Tibial nerve (tissue), 4 donors: ENCODE measurements at regions not wholly inside any gene's neighbourhood (a gene's known extent, or its start where the extent isn't known, plus 50 kb on each side); places are given as distances from the start of the nearest gene placed in this dataset.

Experiments used
- DNase-seq, 2 donors: peaks; one replicate each; pipeline ENCODE4 v3.0.0-alpha.2; 2019; ENCODE audit warnings: low spot score in 2 of 2
- H3K27ac ChIP-seq, 4 donors: fragments of 200-600 bp; sonication (generic) in 3 of 4; one replicate each; pipeline ENCODE4 v1.5.1; 2017 to 2019; ENCODE audit warnings: mild to moderate bottlenecking in 1 of 4
- H3K27me3 ChIP-seq, 2 donors: fragments of 200-600 bp; sonication (generic) in 1 of 2; one replicate each; pipeline versions ENCODE4 v1.5.1 to v1.6.0; 2017 to 2019
- H3K36me3 ChIP-seq, 3 donors: fragments of 200-600 bp; sonication (generic); one replicate each; pipeline ENCODE4 v1.5.1; 2018 to 2019
- H3K4me1 ChIP-seq, 4 donors: fragments of 200-600 bp; sonication (generic) in 3 of 4; one replicate each; pipeline ENCODE4 v1.5.1; 2017 to 2019
- H3K4me3 ChIP-seq, 4 donors: fragments of 200-600 bp; sonication (generic) in 3 of 4; one replicate each; pipeline ENCODE4 v1.5.1; 2017 to 2019; ENCODE audit warnings: mild to moderate bottlenecking in 1 of 4, moderate library complexity in 1 of 4
- H3K9me3 ChIP-seq, 4 donors: fragments of 200-600 bp; sonication (generic) in 3 of 4; one replicate each; pipeline ENCODE4 v1.5.1; 2017 to 2019
- EP300 ChIP-seq, 2 donors: sonication (generic); formaldehyde crosslinking; IDR thresholded peaks; one replicate each; pipeline ENCODE4 v1.6.1; 2017; ENCODE audit warnings: antibody characterized with exemption in 2 of 2, mild to moderate bottlenecking in 1 of 2
- POLR2A ChIP-seq, 2 donors: fragments of 450-650 bp; IDR thresholded peaks; one replicate each; pipeline ENCODE4 v1.6.1; 2017; ENCODE audit warnings: antibody characterized with exemption in 2 of 2, mild to moderate bottlenecking in 2 of 2, moderate library complexity in 2 of 2
- WGBS, 2 donors: methylation state at CpG; one replicate each; pipeline ENCODE4 v1.1.5; 2018; 5-methylcytosine and 5-hydroxymethylcytosine counted together
- TF ChIP-seq, protein P1 (sequence below), 5 experiments: fragments of 200-600 bp in 3 of 5; fragments of 450-650 bp in 2 of 5; sonication (generic) in 3 of 5; IDR thresholded peaks; one replicate each; pipeline ENCODE4 v1.5.1; 2016 to 2019; ENCODE audit warnings: antibody characterized with exemption in 5 of 5, mild to moderate bottlenecking in 3 of 5, moderate library complexity in 2 of 5

DNA sequence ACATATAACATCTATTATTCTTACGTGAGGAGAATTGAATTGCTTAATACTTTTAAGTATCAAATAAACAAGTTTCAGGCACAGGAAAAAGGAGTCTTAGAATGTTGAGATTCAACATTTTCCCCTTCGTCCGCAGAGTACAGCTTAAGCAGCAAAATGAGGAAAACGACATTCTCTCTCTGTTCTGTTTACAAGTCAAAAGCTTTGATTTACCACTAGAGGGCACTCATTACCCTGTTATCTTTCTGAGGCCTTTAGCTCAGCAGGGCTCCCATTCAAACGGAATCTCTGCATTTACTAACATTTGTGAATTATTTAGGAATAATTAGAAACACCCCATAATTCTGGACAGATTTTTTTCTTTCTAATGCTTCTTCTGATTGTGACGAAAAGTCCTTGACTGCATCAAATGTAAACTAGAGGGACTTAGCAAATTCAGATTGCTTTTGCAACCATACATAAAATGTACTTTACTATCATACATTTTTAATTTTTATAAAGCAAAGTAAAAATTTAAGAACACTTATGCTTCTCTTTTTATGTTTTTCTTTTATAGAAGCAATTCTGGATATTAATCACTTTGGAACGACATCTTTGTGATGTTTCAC is 75.0 kb downstream of the JRKL start:
- no peak for DNase-seq
- Histone ChIP-seq H3K4me3 (no peak overlapping the region), H3K4me1 (peaks cover 0 to 13% (median 3%) of the 10 kb centered on the region in 4 donors), H3K27me3 (no peaks in the 10 kb centered on the region), H3K36me3 (no peaks in the 10 kb centered on the region), H3K27ac (no peak overlapping the region), H3K9me3 (peaks cover 0 to 6% (median 0%) of the 10 kb centered on the region in 4 donors)
- TF ChIP-seq, protein P1, sequence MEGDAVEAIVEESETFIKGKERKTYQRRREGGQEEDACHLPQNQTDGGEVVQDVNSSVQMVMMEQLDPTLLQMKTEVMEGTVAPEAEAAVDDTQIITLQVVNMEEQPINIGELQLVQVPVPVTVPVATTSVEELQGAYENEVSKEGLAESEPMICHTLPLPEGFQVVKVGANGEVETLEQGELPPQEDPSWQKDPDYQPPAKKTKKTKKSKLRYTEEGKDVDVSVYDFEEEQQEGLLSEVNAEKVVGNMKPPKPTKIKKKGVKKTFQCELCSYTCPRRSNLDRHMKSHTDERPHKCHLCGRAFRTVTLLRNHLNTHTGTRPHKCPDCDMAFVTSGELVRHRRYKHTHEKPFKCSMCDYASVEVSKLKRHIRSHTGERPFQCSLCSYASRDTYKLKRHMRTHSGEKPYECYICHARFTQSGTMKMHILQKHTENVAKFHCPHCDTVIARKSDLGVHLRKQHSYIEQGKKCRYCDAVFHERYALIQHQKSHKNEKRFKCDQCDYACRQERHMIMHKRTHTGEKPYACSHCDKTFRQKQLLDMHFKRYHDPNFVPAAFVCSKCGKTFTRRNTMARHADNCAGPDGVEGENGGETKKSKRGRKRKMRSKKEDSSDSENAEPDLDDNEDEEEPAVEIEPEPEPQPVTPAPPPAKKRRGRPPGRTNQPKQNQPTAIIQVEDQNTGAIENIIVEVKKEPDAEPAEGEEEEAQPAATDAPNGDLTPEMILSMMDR (IDR thresholded peaks at IDR 0.05), result peak; percentile 49 to 71 (median 65)
- TF ChIP-seq EP300 (IDR thresholded peaks at IDR 0.05), result no peak
- no peak for TF ChIP-seq POLR2A (IDR thresholded peaks at IDR 0.05)
- WGBS, 2 donors, result 13 to 14% methylated on average over 7 of the region's 7 CpGs

DNA sequence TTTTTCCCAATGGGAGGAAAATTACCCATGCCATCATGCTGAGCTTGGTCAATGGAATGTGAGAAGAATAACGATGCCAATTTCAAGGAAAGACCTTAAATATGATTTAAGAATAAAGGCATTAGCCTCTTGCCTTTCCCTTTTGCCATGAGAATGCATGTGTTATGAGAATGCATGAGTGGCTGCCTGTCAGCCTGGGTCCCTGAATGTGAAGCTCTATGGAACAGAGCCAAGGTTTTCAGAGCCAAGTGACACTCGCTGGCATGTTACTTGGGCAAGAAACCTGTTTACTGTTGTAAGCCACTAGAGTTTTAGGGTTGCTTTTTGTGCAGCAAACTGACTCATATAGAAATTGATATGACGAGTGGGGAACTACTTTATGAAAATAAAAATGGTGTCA is 75.7 kb downstream of the JRKL start:
- TF ChIP-seq POLR2A (IDR thresholded peaks at IDR 0.05) (no peak), EP300 (IDR thresholded peaks at IDR 0.05) (no peak)
- TF ChIP-seq, protein P1 (IDR thresholded peaks at IDR 0.05), result no peak
- Histone ChIP-seq H3K36me3 (no peaks in the 10 kb centered on the region), H3K27me3 (no peaks in the 10 kb centered on the region), H3K4me3 (no peak overlapping the region), H3K4me1 (peaks cover 0 to 13% (median 3%) of the 10 kb centered on the region in 4 donors), H3K9me3 (peaks cover 0 to under 1% (median 0%) of the 10 kb centered on the region in 4 donors), H3K27ac (no peak overlapping the region)
- WGBS, 2 donors, result 47 to 53% methylated on average over 3 of the region's 3 CpGs
- no peak for DNase-seq

DNA sequence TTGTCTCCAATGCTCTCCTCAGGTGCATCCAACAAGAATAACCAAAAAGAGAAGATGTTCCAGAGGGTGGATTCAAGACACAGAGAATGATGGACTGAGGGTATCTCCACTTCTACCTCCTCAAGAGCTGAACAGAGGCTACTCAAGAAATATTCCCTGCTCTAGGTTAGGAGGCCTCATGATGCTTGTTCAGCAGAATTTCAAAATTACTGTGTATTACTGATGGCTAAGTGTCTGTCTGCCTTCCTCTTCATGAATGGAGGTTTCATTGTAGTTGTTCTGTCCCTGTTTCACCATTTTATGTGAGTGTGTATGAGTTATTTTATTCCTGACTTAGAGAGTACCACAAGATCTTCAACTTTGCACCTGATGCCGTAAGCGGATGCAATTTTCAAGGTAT is 76.8 kb downstream of the JRKL start:
- Histone ChIP-seq H3K4me3 (no peak overlapping the region), H3K4me1 (peaks cover 0 to 13% (median 3%) of the 10 kb centered on the region in 4 donors), H3K27ac (no peak overlapping the region), H3K36me3 (no peaks in the 10 kb centered on the region), H3K9me3 (no peaks in the 10 kb centered on the region), H3K27me3 (no peaks in the 10 kb centered on the region)
- WGBS, 2 donors, result 99 to 100% methylated on average over 2 of the region's 2 CpGs
- no peak for DNase-seq
- no peak for TF ChIP-seq EP300 (IDR thresholded peaks at IDR 0.05)
- TF ChIP-seq, protein P1 (IDR thresholded peaks at IDR 0.05), result no peak
- TF ChIP-seq POLR2A (IDR thresholded peaks at IDR 0.05), result no peak

DNA sequence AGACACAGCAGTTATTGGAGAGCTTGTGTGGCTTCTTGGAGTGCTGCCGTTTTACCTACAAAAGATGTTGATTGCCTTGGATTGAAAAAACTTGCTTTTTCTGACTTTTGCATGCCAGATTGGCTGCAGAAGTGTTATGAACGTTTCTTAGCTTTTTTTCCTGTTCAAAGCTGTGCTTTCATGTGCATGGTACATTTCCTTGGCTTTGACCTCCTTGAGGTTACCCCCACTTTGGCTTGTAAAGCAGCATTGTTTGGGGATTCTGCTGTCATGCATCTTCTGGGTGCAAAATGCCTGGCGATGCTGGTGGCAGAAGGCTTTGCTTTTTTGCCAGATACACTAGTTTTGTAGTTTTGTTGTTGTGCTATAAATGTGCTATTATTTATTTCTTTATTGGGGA is 80.0 kb downstream of the JRKL start:
- Histone ChIP-seq H3K9me3 (peaks cover 0 to 11% (median 1%) of the 10 kb centered on the region in 4 donors), H3K27ac (no peak overlapping the region), H3K4me3 (no peak overlapping the region), H3K4me1 (peaks cover 0 to 1% (median 0%) of the 10 kb centered on the region in 4 donors), H3K27me3 (no peaks in the 10 kb centered on the region), H3K36me3 (no peaks in the 10 kb centered on the region)
- WGBS, 2 donors, result 45 to 49% methylated on average over 3 of the region's 3 CpGs
- DNase-seq, result no peak
- TF ChIP-seq POLR2A (IDR thresholded peaks at IDR 0.05), result no peak

GRCh38 chr11:96470521-96470920 is 80.7 kb downstream of the JRKL start:
- no peaks in the 10 kb centered on the region for H3K36me3 ChIP-seq
- TF ChIP-seq POLR2A (IDR thresholded peaks at IDR 0.05) (no peak), EP300 (IDR thresholded peaks at IDR 0.05) (no peak)
- TF ChIP-seq, protein P1 (IDR thresholded peaks at IDR 0.05), result no peak
- H3K9me3 ChIP-seq, result peaks cover 0 to 15% (median 1%) of the 10 kb centered on the region in 4 donors
- no peaks in the 10 kb centered on the region for H3K4me1 ChIP-seq
- DNase-seq, result no peak
- WGBS, 2 donors, result 54 to 61% methylated on average over 1 of the region's 1 CpG
- no peak overlapping the region for H3K4me3 ChIP-seq
- H3K27me3 ChIP-seq, result no peaks in the 10 kb centered on the region
- no peak overlapping the region for H3K27ac ChIP-seq
